ENCODE measurements at regions not wholly inside any gene's neighbourhood (a gene's known extent, or its start where the extent isn't known, plus 50 kb on each side); places are given as distances from the start of the nearest gene placed in this dataset.

DNA sequence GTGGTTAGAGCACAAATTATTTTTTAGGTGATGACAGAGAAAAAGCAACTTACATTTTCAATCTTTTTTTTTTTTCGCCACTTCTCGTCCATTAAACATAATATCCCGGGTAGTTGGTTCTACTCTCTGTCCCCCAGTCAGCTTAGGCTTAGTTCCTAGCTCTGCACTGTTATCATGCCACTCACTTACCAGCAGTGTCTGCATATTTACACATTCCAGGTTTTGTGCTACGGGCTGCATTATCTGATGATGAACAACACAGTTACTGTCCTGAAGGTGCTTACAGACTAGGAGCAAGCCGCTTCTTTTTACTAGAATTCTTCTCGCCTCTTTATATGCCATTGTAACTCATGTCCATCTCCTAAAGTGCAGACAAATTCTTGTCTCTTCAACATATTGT, 121.8 kb upstream of the NPVF start:
- Mint-ChIP-seq H3K4me1 (ENCODE audit: low read depth) (peaks cover 8% of the 10 kb centered on the region), H3K27me3 (peaks cover 20% of the 10 kb centered on the region), H3K36me3 (ENCODE audit: low read depth) (no peaks in the 10 kb centered on the region), H3K4me3 (no peak overlapping the region), H3K27ac (no peak overlapping the region), H3K9me3 (no peaks in the 10 kb centered on the region)
- H3K4me3 ChIP-seq (ENCODE audit: low read length) = no peak overlapping the region
- H3K9me3 ChIP-seq (ENCODE audit: control insufficient read depth in 1 of 2, insufficient read depth in 1 of 2, low read length in 2 of 2) = no peaks in the 10 kb centered on the region
- intact Hi-C loops (cut with DNase I, micrococcal nuclease) = no loop called here
- TF ChIP-seq, protein P1, sequence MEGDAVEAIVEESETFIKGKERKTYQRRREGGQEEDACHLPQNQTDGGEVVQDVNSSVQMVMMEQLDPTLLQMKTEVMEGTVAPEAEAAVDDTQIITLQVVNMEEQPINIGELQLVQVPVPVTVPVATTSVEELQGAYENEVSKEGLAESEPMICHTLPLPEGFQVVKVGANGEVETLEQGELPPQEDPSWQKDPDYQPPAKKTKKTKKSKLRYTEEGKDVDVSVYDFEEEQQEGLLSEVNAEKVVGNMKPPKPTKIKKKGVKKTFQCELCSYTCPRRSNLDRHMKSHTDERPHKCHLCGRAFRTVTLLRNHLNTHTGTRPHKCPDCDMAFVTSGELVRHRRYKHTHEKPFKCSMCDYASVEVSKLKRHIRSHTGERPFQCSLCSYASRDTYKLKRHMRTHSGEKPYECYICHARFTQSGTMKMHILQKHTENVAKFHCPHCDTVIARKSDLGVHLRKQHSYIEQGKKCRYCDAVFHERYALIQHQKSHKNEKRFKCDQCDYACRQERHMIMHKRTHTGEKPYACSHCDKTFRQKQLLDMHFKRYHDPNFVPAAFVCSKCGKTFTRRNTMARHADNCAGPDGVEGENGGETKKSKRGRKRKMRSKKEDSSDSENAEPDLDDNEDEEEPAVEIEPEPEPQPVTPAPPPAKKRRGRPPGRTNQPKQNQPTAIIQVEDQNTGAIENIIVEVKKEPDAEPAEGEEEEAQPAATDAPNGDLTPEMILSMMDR (IDR thresholded peaks at IDR 0.05) = no peak
- no peaks in the 10 kb centered on the region for H3K27me3 ChIP-seq (ENCODE audit: control insufficient read depth in 1 of 2, insufficient read depth in 2 of 2, low read length in 2 of 2)
- no peaks in the 10 kb centered on the region for H3K4me1 ChIP-seq (ENCODE audit: insufficient read depth, low read length)
- ATAC-seq (ENCODE audit: poor library complexity) (no peak), DNase-seq (no peak)
- POLR2A ChIA-PET = interaction anchor here (0.7 kb wide), 1 partner anchor 34 kb away, joined by 3 read pairs; no protein-coding TSS in a partner anchor
- H3K27ac ChIP-seq (ENCODE audit: low read depth in 1 of 2, low read length in 2 of 2) = no peak overlapping the region
- H3K36me3 ChIP-seq (ENCODE audit: insufficient read depth, low read length) = no peaks in the 10 kb centered on the region
- CTCF ChIA-PET = no interaction called here

- no peak overlapping the region for H3K27ac Mint-ChIP-seq
- Histone ChIP-seq H3K27ac (ENCODE audit: low read depth in 1 of 2, low read length in 2 of 2) (no peak overlapping the region), H3K4me1 (ENCODE audit: insufficient read depth, low read length) (no peaks in the 10 kb centered on the region), H3K36me3 (ENCODE audit: insufficient read depth, low read length) (no peaks in the 10 kb centered on the region), H3K4me3 (ENCODE audit: low read length) (no peak overlapping the region), H3K9me3 (ENCODE audit: control insufficient read depth in 1 of 2, insufficient read depth in 1 of 2, low read length in 2 of 2) (no peaks in the 10 kb centered on the region), H3K27me3 (ENCODE audit: control insufficient read depth in 1 of 2, insufficient read depth in 2 of 2, low read length in 2 of 2) (no peaks in the 10 kb centered on the region)
- H3K9me3 Mint-ChIP-seq = no peaks in the 10 kb centered on the region
- intact Hi-C loops (cut with DNase I, micrococcal nuclease) = no loop called here
- H3K4me3 Mint-ChIP-seq = no peak overlapping the region
- H3K27me3 Mint-ChIP-seq = peaks cover 20% of the 10 kb centered on the region
- no peak for DNase-seq
- TF ChIP-seq, protein P1 (IDR thresholded peaks at IDR 0.05) = no peak
- H3K36me3 Mint-ChIP-seq (ENCODE audit: low read depth) = no peaks in the 10 kb centered on the region
- no peak for ATAC-seq (ENCODE audit: poor library complexity)
- CTCF ChIA-PET = no interaction called here
- peaks cover 8% of the 10 kb centered on the region for H3K4me1 Mint-ChIP-seq (ENCODE audit: low read depth)
- POLR2A ChIA-PET = no interaction called here
Measured at GRCh38 chr7:25351761-25352160, 123.5 kb upstream of the NPVF start.

DNA sequence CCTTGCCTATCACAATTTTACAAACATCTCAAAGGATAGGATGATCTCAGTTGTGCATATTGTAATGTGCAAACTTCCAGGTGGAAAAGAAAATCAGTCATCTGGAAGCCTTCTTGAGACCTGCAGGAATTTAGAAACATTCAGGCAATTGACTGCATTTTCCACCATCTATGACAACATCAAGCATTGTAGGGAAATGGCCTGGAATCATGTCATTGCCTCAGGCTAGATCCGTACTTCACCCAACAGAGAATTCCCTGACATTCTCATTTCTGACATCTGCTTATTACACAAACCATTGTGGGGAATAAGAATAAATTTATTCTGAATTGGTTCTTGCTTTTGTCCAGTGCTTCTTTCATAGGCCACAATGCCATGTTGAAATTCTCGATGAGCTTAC, 124.9 kb upstream of the NPVF start:
- ATAC-seq (ENCODE audit: poor library complexity) = no peak
- peaks cover 8% of the 10 kb centered on the region for H3K4me1 Mint-ChIP-seq (ENCODE audit: low read depth)
- no peaks in the 10 kb centered on the region for H3K9me3 Mint-ChIP-seq
- no peak overlapping the region for H3K4me3 ChIP-seq (ENCODE audit: low read length)
- H3K27ac ChIP-seq (ENCODE audit: low read depth in 1 of 2, low read length in 2 of 2) = no peak overlapping the region
- H3K27me3 Mint-ChIP-seq = peaks cover 14% of the 10 kb centered on the region
- intact Hi-C loops (cut with DNase I, micrococcal nuclease) = no loop called here
- ChIA-PET POLR2A (no interaction called here), CTCF (no interaction called here)
- no peaks in the 10 kb centered on the region for H3K4me1 ChIP-seq (ENCODE audit: insufficient read depth, low read length)
- DNase-seq = no peak
- H3K36me3 Mint-ChIP-seq (ENCODE audit: low read depth) = no peaks in the 10 kb centered on the region
- no peaks in the 10 kb centered on the region for H3K27me3 ChIP-seq (ENCODE audit: control insufficient read depth in 1 of 2, insufficient read depth in 2 of 2, low read length in 2 of 2)
- H3K36me3 ChIP-seq (ENCODE audit: insufficient read depth, low read length) = no peaks in the 10 kb centered on the region
- no peak overlapping the region for H3K27ac Mint-ChIP-seq
- H3K4me3 Mint-ChIP-seq = no peak overlapping the region
- TF ChIP-seq, protein P1 (IDR thresholded peaks at IDR 0.05) = no peak
- H3K9me3 ChIP-seq (ENCODE audit: control insufficient read depth in 1 of 2, insufficient read depth in 1 of 2, low read length in 2 of 2) = no peaks in the 10 kb centered on the region
